ENCODE measurements at regions not wholly inside any gene's neighbourhood (a gene's known extent, or its start where the extent isn't known, plus 50 kb on each side); places are given as distances from the start of the nearest gene placed in this dataset.

- H3K27me3 ChIP-seq (ENCODE audit: control insufficient read depth, insufficient read depth, low read length) = no peaks in the 10 kb centered on the region
- H3K9me3 ChIP-seq (replicated peaks; ENCODE audit: low read length) = no peaks in the 10 kb centered on the region
- no peaks in the 10 kb centered on the region for H3K4me1 ChIP-seq (ENCODE audit: control insufficient read depth, insufficient read depth, low read length)
- no peak overlapping the region for H3K4me2 ChIP-seq (ENCODE audit: low read length)
- no peaks in the 10 kb centered on the region for H3K36me3 ChIP-seq (ENCODE audit: insufficient read depth, low read length)
- no peak overlapping the region for H3K9ac ChIP-seq (ENCODE audit: low read depth, low read length)
- H3K4me3 ChIP-seq (ENCODE audit: low read length) = no peak overlapping the region
Measured at GRCh38 chr5:167503926-167504720, 787.3 kb upstream of the WWC1 start.

DNA sequence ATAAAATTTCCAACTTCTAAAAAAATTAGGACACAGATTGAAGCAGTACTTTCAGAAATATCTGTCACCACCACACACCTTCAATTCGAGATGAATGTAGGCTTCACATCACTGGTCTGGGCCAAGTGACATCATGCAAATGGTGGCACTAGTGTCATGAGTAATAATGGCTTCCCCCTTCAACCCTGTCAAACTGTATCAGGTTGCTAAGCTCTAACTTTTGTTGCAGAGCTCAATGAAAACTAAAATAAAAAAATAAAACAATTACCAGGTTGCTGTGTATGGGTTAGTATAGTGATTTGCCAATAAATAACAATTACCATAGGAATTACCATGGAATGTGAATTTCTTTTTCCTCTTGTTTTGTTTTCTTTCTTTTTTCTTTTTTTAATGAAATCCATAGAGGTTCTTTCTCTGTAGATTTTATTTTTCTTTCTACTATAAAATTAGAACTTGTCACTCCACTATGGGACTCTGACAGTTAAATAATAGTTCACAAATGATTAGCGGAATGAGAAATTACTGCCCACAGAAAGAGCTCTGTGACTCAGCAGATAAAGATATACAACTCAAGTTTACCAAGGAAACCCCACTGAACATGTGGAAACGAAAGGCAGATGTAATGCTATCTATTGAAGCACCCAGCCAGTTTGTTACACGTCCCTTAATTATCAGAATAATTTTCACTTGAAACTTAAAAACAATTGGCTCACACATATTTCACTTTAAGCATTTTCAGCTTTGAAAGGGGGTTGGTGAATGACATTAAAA is 783.8 kb upstream of the WWC1 start:
- Histone ChIP-seq H3K4me1 (ENCODE audit: control insufficient read depth, insufficient read depth, low read length) (no peaks in the 10 kb centered on the region), H3K36me3 (ENCODE audit: insufficient read depth, low read length) (no peaks in the 10 kb centered on the region), H3K27me3 (ENCODE audit: control insufficient read depth, insufficient read depth, low read length) (no peaks in the 10 kb centered on the region), H3K9ac (ENCODE audit: low read depth, low read length) (no peak overlapping the region), H3K9me3 (replicated peaks; ENCODE audit: low read length) (no peaks in the 10 kb centered on the region), H3K4me3 (ENCODE audit: low read length) (no peak overlapping the region), H3K4me2 (ENCODE audit: low read length) (no peak overlapping the region)

GRCh38 chr5:167509076-167509475 is 782.4 kb upstream of the WWC1 start:
- H3K4me2 ChIP-seq (ENCODE audit: low read length) = no peak overlapping the region
- H3K4me1 ChIP-seq (ENCODE audit: control insufficient read depth, insufficient read depth, low read length) = no peaks in the 10 kb centered on the region
- H3K27me3 ChIP-seq (ENCODE audit: control insufficient read depth, insufficient read depth, low read length) = no peaks in the 10 kb centered on the region
- no peak overlapping the region for H3K4me3 ChIP-seq (ENCODE audit: low read length)
- no peaks in the 10 kb centered on the region for H3K9me3 ChIP-seq (replicated peaks; ENCODE audit: low read length)
- H3K36me3 ChIP-seq (ENCODE audit: insufficient read depth, low read length) = no peaks in the 10 kb centered on the region
- H3K9ac ChIP-seq (ENCODE audit: low read depth, low read length) = no peak overlapping the region

DNA sequence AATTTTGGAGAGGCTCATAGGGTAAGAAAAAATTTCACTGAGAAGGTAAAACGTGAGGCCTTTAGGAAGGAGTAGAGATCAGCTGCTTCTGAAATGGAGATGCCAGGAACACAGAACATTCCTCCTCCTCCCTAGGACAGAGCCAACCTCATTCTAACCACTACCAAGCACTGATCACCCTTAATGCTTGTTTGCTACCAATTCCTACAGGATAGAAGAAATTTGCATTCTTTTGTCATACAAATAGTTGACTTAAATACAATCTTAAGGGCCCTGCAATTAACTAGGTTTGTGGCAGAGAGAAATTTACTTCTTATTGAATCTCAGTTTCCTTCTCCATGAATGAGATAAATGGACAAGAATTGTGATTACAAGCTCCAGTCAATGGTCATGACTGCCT is 780.2 kb upstream of the WWC1 start:
- H3K4me2 ChIP-seq (ENCODE audit: low read length) = no peak overlapping the region
- no peaks in the 10 kb centered on the region for H3K9me3 ChIP-seq (replicated peaks; ENCODE audit: low read length)
- no peak overlapping the region for H3K9ac ChIP-seq (ENCODE audit: low read depth, low read length)
- H3K4me1 ChIP-seq (ENCODE audit: control insufficient read depth, insufficient read depth, low read length) = no peaks in the 10 kb centered on the region
- no peaks in the 10 kb centered on the region for H3K36me3 ChIP-seq (ENCODE audit: insufficient read depth, low read length)
- H3K27me3 ChIP-seq (ENCODE audit: control insufficient read depth, insufficient read depth, low read length) = no peaks in the 10 kb centered on the region
- no peak overlapping the region for H3K4me3 ChIP-seq (ENCODE audit: low read length)

GRCh38 chr5:167512111-167512510 is 779.3 kb upstream of the WWC1 start:
- Histone ChIP-seq H3K4me2 (ENCODE audit: low read length) (no peak overlapping the region), H3K4me3 (ENCODE audit: low read length) (no peak overlapping the region), H3K4me1 (ENCODE audit: control insufficient read depth, insufficient read depth, low read length) (no peaks in the 10 kb centered on the region), H3K27me3 (ENCODE audit: control insufficient read depth, insufficient read depth, low read length) (no peaks in the 10 kb centered on the region), H3K9me3 (replicated peaks; ENCODE audit: low read length) (no peaks in the 10 kb centered on the region), H3K9ac (ENCODE audit: low read depth, low read length) (no peak overlapping the region), H3K36me3 (ENCODE audit: insufficient read depth, low read length) (no peaks in the 10 kb centered on the region)

DNA sequence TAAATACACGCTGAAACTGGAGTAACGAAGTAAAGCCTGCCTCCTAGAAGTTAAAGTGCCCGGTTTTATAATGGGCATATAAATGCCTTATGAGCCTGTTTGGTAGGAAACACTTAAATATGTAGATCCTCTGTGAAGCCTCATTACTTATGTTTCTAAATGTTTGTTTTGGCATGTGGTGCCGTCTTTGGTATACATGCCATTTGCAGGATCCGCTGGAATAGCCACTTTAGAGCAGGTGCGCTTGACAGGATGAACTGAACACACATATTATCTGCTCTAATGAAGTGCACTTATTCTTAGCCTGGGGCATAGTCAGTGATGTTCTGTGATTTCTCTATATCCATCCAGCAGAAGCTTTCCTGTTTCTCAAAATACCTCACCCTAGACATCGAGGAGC is 778.1 kb upstream of the WWC1 start:
- H3K36me3 ChIP-seq (ENCODE audit: insufficient read depth, low read length) = no peaks in the 10 kb centered on the region
- H3K9ac ChIP-seq (ENCODE audit: low read depth, low read length) = no peak overlapping the region
- H3K4me2 ChIP-seq (ENCODE audit: low read length) = no peak overlapping the region
- no peak overlapping the region for H3K4me3 ChIP-seq (ENCODE audit: low read length)
- no peaks in the 10 kb centered on the region for H3K27me3 ChIP-seq (ENCODE audit: control insufficient read depth, insufficient read depth, low read length)
- H3K9me3 ChIP-seq (replicated peaks; ENCODE audit: low read length) = no peaks in the 10 kb centered on the region
- H3K4me1 ChIP-seq (ENCODE audit: control insufficient read depth, insufficient read depth, low read length) = no peaks in the 10 kb centered on the region

- no peaks in the 10 kb centered on the region for H3K4me1 ChIP-seq (ENCODE audit: control insufficient read depth, insufficient read depth, low read length)
- H3K9ac ChIP-seq (ENCODE audit: low read depth, low read length) = no peak overlapping the region
- H3K4me3 ChIP-seq (ENCODE audit: low read length) = no peak overlapping the region
Measured at GRCh38 chr5:167514461-167514860, 777.0 kb upstream of the WWC1 start.

GRCh38 chr5:167525004-167525403 is 766.4 kb upstream of the WWC1 start:
- Histone ChIP-seq H3K4me1 (ENCODE audit: control insufficient read depth, insufficient read depth, low read length) (no peaks in the 10 kb centered on the region), H3K36me3 (ENCODE audit: insufficient read depth, low read length) (no peaks in the 10 kb centered on the region), H3K9me3 (replicated peaks; ENCODE audit: low read length) (no peaks in the 10 kb centered on the region), H3K27me3 (ENCODE audit: control insufficient read depth, insufficient read depth, low read length) (no peaks in the 10 kb centered on the region), H3K4me2 (ENCODE audit: low read length) (no peak overlapping the region), H3K9ac (ENCODE audit: low read depth, low read length) (no peak overlapping the region), H3K4me3 (ENCODE audit: low read length) (no peak overlapping the region)

More at GRCh38 chr5:167514461-167514860, 777.0 kb upstream of the WWC1 start:
- H3K4me2 ChIP-seq (ENCODE audit: low read length) = no peak overlapping the region
- no peaks in the 10 kb centered on the region for H3K9me3 ChIP-seq (replicated peaks; ENCODE audit: low read length)
- no peaks in the 10 kb centered on the region for H3K27me3 ChIP-seq (ENCODE audit: control insufficient read depth, insufficient read depth, low read length)
- H3K36me3 ChIP-seq (ENCODE audit: insufficient read depth, low read length) = no peaks in the 10 kb centered on the region

GRCh38 chr5:167528651-167529050 is 762.8 kb upstream of the WWC1 start:
- Histone ChIP-seq H3K27me3 (ENCODE audit: control insufficient read depth, insufficient read depth, low read length) (no peaks in the 10 kb centered on the region), H3K36me3 (ENCODE audit: insufficient read depth, low read length) (no peaks in the 10 kb centered on the region)

GRCh38 chr5:167530548-167530947 is 760.9 kb upstream of the WWC1 start:
- Histone ChIP-seq H3K9me3 (replicated peaks; ENCODE audit: low read length) (no peaks in the 10 kb centered on the region), H3K4me2 (ENCODE audit: low read length) (no peak overlapping the region), H3K4me3 (ENCODE audit: low read length) (no peak overlapping the region), H3K9ac (ENCODE audit: low read depth, low read length) (no peak overlapping the region), H3K4me1 (ENCODE audit: control insufficient read depth, insufficient read depth, low read length) (no peaks in the 10 kb centered on the region), H3K27me3 (ENCODE audit: control insufficient read depth, insufficient read depth, low read length) (no peaks in the 10 kb centered on the region), H3K36me3 (ENCODE audit: insufficient read depth, low read length) (no peaks in the 10 kb centered on the region)

More at GRCh38 chr5:167528651-167529050, 762.8 kb upstream of the WWC1 start:
- no peaks in the 10 kb centered on the region for H3K4me1 ChIP-seq (ENCODE audit: control insufficient read depth, insufficient read depth, low read length)
- H3K9me3 ChIP-seq (replicated peaks; ENCODE audit: low read length) = no peaks in the 10 kb centered on the region
- no peak overlapping the region for H3K4me2 ChIP-seq (ENCODE audit: low read length)
- no peak overlapping the region for H3K9ac ChIP-seq (ENCODE audit: low read depth, low read length)
- no peak overlapping the region for H3K4me3 ChIP-seq (ENCODE audit: low read length)

DNA sequence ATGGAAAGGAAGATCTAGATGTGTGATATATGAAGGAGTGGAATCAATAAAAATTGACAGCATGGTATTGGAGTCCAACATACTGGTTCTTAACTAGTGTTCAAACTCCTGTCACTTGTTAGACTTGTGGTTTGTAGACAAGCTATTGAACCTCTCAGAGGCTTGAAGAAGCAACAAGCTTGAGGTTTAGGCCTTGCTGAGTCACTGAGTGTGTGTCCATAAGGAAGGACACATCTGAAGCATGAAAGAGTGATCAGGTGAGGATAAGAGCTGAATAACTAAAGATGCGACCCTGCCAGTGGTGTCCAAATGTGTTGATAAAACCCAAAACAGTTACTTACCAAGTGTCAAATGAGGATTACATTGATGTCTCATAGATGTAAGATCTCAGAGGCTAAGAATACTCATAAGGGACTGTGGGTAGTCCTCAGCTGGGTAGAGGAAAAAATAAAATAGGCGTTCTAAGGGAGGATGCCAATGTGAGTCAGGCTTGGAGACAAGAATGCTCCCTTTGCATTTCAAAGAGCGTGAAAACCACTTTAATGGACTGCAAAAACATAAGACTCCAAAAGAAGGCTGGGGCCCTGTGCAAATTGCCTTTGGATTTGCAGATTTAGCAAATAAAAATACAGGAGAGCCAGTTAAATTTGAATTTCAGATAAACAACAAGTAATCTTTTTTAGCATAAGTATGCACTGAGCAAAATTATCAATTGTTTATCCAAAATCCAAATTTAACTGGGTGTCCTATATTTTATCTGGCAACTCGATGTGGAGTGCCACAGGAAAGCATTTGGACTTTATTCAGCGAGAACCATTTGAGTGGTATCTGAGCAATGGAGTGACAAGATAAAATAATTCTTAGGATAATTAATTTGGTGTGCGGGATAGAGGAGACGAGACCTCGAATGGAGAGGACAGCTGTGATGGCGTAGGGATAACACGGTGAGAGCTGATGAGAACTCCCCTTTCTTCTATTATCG is 757.3 kb upstream of the WWC1 start:
- no peak overlapping the region for H3K4me3 ChIP-seq (ENCODE audit: low read length)
- H3K27me3 ChIP-seq (ENCODE audit: control insufficient read depth, insufficient read depth, low read length) = no peaks in the 10 kb centered on the region
- H3K9me3 ChIP-seq (replicated peaks; ENCODE audit: low read length) = no peaks in the 10 kb centered on the region
- no peak overlapping the region for H3K9ac ChIP-seq (ENCODE audit: low read depth, low read length)
- no peaks in the 10 kb centered on the region for H3K36me3 ChIP-seq (ENCODE audit: insufficient read depth, low read length)
- no peak overlapping the region for H3K4me2 ChIP-seq (ENCODE audit: low read length)
- H3K4me1 ChIP-seq (ENCODE audit: control insufficient read depth, insufficient read depth, low read length) = no peaks in the 10 kb centered on the region
